ENCODE measurements at regions not wholly inside any gene's neighbourhood (a gene's known extent, or its start where the extent isn't known, plus 50 kb on each side); places are given as distances from the start of the nearest gene placed in this dataset.

DNA sequence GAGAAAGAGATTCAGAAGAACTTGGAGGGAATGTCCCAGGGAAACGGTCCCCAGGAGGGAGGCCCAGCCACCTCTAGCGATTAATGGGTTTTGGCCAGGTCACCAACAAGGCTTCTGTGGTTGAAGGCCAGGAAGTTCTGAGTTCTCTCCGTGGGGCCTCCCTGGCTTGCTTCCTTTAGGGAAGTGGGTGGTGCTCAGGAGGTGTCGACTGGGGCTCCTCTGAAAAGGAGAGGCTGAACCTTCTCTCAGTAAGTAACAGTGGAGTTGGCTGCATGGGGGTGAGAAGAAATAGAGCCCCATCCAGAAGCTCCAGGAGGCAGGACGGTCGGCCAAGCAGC is 77.1 kb upstream of the GSE1 start:
- Histone ChIP-seq H2AFZ (ENCODE audit: low read depth, low read length) (no peak overlapping the region), H3K27me3 (ENCODE audit: insufficient read depth, low read length) (no peaks in the 10 kb centered on the region), H3K9me3 (ENCODE audit: low read length) (peaks cover 5% of the 10 kb centered on the region), H3K36me3 (ENCODE audit: insufficient read depth, low read length) (no peaks in the 10 kb centered on the region), H3K4me1 (ENCODE audit: insufficient read depth, low read length) (peaks cover 23% of the 10 kb centered on the region), H3K4me3 (ENCODE audit: low read length) (no peak overlapping the region)

DNA sequence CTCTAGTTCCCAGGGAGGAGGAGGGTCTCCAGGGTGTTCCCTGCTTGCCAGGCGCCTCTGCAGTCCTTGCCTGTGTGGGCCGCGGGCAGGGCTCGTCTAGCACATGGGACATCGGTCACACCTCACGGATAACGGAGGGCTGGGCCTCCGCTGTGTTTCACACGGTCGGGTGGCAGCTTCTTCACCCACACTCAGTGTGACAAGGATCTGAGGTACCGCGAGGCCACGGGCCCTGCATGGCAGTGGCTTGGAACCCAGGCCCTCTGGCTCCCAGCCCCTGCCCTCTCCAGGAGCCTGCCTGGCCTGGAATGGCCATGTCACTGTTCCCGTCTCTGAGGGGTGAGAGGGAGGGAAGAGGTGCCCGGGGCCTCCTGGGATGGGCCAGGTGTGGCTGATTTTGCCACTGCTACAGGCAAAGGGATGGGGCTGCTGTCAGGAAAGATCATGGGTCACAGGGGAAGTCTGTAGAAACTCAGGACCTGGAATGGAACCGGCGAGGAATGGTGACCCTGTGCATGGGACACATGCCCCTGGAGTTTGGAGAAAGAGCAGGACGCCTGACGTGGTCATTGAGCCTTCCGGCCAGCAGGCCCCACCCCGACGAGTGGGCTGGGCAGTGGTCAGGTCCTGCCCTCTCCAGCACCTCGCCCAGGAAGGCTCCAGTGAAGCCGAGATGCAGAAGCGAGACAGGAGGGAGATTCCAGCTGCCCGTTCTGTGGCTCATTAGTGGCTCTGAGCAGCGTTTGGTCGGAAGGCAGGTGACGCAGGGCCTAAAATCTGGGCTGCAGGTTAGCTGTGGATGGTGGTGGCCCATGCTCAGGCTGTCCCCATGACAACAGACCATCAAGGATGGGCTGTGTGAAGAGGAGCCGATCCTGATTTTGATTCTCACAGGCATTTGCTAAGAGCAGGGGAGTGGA is 76.5 kb upstream of the GSE1 start:
- no peaks in the 10 kb centered on the region for H3K36me3 ChIP-seq (ENCODE audit: insufficient read depth, low read length)
- H3K27me3 ChIP-seq (ENCODE audit: insufficient read depth, low read length): no peaks in the 10 kb centered on the region
- H2AFZ ChIP-seq (ENCODE audit: low read depth, low read length): no peak overlapping the region
- peaks cover 22% of the 10 kb centered on the region for H3K4me1 ChIP-seq (ENCODE audit: insufficient read depth, low read length)
- H3K4me3 ChIP-seq (ENCODE audit: low read length): no peak overlapping the region
- peaks cover 5% of the 10 kb centered on the region for H3K9me3 ChIP-seq (ENCODE audit: low read length)

DNA sequence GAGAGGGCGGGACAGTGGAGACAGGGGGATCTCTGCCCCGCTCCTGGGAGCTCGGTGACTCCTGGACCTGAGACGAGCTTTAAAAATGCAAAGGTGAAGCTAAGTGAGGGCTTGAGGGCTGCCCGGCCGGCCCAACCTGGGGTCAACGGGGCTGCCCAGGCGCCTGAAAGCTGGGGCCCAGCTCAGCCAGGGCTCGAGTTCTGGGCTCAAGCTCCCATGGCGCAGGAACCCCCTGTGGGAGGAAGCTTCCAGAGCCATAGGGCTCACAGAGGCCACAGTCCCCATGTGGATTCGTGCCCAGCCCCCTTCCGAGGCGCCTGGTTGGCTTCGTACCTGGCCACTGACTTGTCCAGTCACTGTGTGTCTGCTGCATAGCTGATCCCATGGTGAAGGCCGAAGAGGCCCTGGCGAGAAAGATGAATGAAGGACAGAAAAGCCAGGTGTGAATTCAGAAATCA is 75.8 kb upstream of the GSE1 start:
- Histone ChIP-seq H2AFZ (ENCODE audit: low read depth, low read length) (no peak overlapping the region), H3K27me3 (ENCODE audit: insufficient read depth, low read length) (no peaks in the 10 kb centered on the region), H3K9me3 (ENCODE audit: low read length) (peaks cover 5% of the 10 kb centered on the region), H3K4me1 (ENCODE audit: insufficient read depth, low read length) (peaks cover 27% of the 10 kb centered on the region), H3K36me3 (ENCODE audit: insufficient read depth, low read length) (no peaks in the 10 kb centered on the region), H3K4me3 (ENCODE audit: low read length) (no peak overlapping the region)

DNA sequence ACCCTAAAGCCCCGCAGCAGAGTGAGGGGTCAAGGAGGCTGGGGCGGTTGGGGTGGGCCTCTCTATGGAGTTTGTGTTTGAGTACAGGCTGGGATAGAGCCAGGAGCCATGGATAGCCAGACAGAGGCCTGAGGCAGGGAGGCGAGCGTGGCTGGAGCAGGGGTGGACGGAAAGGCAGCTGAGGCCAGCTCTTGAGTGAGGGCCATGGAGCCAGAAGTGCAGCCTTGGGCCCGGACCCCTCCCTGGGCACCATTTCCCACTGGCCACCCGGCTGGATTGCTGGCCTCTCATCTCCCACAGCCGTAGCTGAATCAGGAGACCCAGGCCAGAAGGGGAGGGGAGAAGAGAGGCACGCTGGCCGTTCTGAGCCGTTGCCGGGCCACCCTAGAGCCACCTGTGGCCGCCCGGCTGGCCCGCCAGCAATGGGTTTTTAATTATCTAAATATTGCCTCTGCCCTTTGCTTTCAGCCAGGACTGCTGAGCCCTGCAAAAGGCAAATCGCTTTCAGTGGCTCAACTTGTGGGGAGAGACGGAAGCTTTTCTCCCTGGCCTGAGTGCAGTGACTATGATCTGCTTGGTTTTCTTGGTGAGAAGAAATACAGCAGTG is 75.2 kb upstream of the GSE1 start:
- no peak overlapping the region for H3K4me3 ChIP-seq (ENCODE audit: low read length)
- no peak overlapping the region for H2AFZ ChIP-seq (ENCODE audit: low read depth, low read length)
- peaks cover 31% of the 10 kb centered on the region for H3K4me1 ChIP-seq (ENCODE audit: insufficient read depth, low read length)
- peaks cover 5% of the 10 kb centered on the region for H3K9me3 ChIP-seq (ENCODE audit: low read length)
- no peaks in the 10 kb centered on the region for H3K36me3 ChIP-seq (ENCODE audit: insufficient read depth, low read length)
- H3K27me3 ChIP-seq (ENCODE audit: insufficient read depth, low read length): no peaks in the 10 kb centered on the region

DNA sequence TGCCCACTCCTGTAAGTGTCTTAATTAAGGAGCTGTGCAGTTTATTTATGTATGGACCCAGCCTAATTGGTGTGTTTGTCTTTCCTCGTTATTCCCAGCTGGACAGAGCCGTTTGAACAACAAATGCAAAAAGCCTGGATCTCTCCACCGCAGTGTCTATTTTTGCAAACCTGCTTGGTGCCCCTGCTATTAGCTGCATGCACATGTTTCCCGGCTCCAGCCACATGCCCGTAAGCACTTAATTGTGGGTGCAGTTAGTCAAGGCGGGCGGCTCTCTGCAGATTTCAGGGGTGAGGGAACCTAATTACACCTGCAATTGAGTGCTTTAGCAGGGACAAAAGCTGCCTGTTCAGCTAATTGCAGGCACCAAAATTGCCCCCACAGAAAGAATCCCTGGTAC is 74.0 kb upstream of the GSE1 start:
- H2AFZ ChIP-seq (ENCODE audit: low read depth, low read length): no peak overlapping the region
- peaks cover 31% of the 10 kb centered on the region for H3K4me1 ChIP-seq (ENCODE audit: insufficient read depth, low read length)
- H3K36me3 ChIP-seq (ENCODE audit: insufficient read depth, low read length): no peaks in the 10 kb centered on the region
- peaks cover 5% of the 10 kb centered on the region for H3K9me3 ChIP-seq (ENCODE audit: low read length)
- no peak overlapping the region for H3K4me3 ChIP-seq (ENCODE audit: low read length)
- H3K27me3 ChIP-seq (ENCODE audit: insufficient read depth, low read length): no peaks in the 10 kb centered on the region

DNA sequence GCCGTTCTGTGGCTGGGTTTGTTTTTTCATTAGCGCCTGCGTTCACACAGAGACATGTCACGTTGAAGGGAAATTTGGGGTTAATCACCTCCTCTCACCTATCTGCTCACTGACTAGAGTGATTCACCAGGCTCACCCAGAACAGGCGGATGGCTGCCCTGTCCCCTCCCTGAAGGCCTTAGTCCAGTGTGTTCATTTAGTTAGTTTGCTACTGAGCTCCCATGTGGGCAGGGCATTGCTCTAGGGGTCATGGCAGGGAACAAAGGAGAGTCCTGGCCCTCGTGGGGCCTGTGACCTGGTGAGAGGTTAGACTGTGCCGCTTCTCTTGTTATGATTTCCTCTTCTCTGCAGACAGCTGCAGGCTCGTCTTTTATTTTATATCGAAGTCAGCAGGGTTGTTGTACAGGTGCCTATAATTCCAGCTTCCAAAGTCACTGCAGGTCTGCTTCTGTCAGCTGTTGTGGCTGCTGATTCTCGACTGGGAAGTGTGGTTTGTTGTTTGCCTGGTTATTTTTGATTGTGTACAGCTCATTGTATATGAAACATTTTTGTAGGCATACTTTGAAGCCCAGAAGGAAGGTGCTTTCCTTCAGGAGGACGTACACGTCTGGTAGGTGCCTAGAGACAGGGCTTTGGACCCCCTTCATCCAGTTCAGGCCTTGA is 73.4 kb upstream of the GSE1 start:
- Histone ChIP-seq H3K9me3 (ENCODE audit: low read length) (peaks cover 5% of the 10 kb centered on the region), H3K27me3 (ENCODE audit: insufficient read depth, low read length) (no peaks in the 10 kb centered on the region), H3K36me3 (ENCODE audit: insufficient read depth, low read length) (no peaks in the 10 kb centered on the region), H2AFZ (ENCODE audit: low read depth, low read length) (no peak overlapping the region), H3K4me1 (ENCODE audit: insufficient read depth, low read length) (peaks cover 36% of the 10 kb centered on the region), H3K4me3 (ENCODE audit: low read length) (no peak overlapping the region)

DNA sequence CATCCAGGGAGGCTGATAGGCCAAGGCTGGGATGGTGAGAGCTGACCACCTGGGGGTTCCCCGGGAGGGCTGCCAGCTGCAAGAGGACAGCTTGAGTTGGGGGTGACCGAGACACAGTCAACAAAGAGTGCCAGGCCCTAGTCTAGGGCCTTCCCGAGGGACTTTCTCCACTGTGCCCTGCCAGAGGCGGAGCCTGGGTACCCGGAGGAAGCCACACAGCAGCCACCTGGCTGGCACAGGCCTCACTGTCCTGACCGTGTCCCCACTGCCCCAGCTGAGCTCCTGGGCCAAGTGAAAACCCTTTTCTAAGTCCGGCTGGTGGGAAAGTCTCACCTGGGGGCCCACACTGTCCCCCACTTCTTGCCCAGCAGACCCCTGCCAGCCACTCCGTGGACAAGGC is 71.9 kb upstream of the GSE1 start:
- no peaks in the 10 kb centered on the region for H3K27me3 ChIP-seq (ENCODE audit: insufficient read depth, low read length)
- peaks cover 36% of the 10 kb centered on the region for H3K4me1 ChIP-seq (ENCODE audit: insufficient read depth, low read length)
- no peaks in the 10 kb centered on the region for H3K36me3 ChIP-seq (ENCODE audit: insufficient read depth, low read length)
- H2AFZ ChIP-seq (ENCODE audit: low read depth, low read length): no peak overlapping the region
- no peak overlapping the region for H3K4me3 ChIP-seq (ENCODE audit: low read length)
- H3K9me3 ChIP-seq (ENCODE audit: low read length): peaks cover 5% of the 10 kb centered on the region

DNA sequence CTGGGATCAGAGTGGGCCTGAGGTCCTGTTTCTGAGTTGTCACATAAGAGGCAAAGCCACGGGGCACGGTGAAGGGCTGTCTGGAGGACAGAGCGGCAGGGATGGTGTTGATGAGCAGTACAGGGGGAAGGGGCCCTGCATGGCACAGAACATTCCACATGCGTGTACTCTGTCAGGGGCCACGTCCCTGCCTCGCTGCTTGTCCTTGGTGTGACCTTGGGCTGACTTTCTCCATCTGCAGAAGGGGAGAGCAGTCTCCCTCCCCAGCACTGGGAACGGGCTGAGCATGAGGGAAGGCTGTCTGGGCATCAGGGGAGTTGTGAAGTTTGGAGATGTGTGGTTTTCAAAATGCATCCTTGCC is 71.5 kb upstream of the GSE1 start:
- H3K4me1 ChIP-seq (ENCODE audit: insufficient read depth, low read length): peaks cover 36% of the 10 kb centered on the region
- H3K27me3 ChIP-seq (ENCODE audit: insufficient read depth, low read length): no peaks in the 10 kb centered on the region
- H2AFZ ChIP-seq (ENCODE audit: low read depth, low read length): no peak overlapping the region
- H3K9me3 ChIP-seq (ENCODE audit: low read length): peaks cover 5% of the 10 kb centered on the region
- H3K4me3 ChIP-seq (ENCODE audit: low read length): no peak overlapping the region
- H3K36me3 ChIP-seq (ENCODE audit: insufficient read depth, low read length): no peaks in the 10 kb centered on the region

DNA sequence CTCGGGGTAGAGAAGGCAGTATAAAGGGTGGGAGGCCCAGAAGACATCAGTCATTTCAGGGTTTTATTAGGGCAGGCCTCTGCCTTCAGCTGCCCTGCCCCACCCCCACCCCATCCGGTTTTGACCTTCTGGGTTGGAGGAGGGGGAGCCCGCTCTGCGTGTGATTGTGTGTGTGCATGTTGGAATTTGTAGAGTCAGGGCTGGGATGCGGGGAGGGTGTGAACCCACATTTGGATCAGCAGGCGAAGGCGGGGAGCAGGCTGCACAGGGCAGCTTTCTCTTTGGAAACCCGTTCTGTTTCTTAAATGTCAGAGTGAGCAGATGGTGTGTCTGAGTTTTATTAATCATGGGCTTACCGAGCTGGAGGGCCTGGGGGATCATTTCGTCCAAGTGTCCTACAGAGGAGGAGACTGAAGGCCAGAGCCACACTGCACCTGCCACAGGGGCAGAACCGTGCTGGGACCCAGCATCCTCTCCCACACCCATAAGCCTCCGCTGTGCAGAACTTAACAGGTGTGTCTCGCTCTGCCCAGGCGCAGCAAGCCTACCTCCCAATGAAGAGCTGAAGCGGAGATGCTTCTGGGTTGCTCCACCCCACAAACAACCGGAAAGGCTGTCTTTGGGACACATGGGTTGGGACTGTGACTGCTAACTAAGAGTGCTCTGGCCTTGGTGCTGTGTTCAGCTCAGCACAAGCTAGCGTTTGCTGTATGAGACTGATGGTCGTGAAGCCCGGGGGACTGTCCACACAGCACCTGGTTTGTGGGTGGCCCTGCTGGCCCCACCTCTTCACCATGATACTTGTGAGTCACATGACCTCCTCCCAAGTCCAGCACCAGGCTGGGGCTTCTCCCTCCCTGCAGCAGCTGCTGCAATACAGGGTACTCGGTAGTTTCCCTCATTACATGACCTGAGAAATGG is 70.9 kb upstream of the GSE1 start:
- Histone ChIP-seq H3K36me3 (ENCODE audit: insufficient read depth, low read length) (no peaks in the 10 kb centered on the region), H2AFZ (ENCODE audit: low read depth, low read length) (no peak overlapping the region), H3K4me3 (ENCODE audit: low read length) (no peak overlapping the region), H3K27me3 (ENCODE audit: insufficient read depth, low read length) (no peaks in the 10 kb centered on the region), H3K9me3 (ENCODE audit: low read length) (peaks cover 5% of the 10 kb centered on the region), H3K4me1 (ENCODE audit: insufficient read depth, low read length) (peaks cover 32% of the 10 kb centered on the region)

DNA sequence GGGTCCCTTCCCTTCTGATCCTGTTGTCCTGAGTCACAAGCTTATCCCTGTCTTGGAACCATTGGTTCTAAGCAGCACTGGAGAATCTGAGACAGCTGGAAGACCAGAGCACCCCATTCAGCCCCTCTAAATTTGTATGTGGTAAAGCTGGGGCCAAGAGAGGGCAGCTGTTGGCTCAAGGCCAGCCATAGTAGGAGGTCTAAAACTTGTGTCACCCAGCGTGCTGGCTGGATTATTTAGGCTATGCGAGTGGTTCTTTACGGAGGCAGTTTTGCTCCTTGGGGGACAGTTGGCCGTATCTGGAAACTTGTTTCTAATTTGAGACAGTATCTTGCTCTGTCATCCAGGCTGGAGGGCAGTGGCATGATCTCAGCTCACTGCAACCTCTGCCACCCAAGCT is 69.6 kb upstream of the GSE1 start:
- peaks cover 22% of the 10 kb centered on the region for H3K4me1 ChIP-seq (ENCODE audit: insufficient read depth, low read length)
- peaks cover 5% of the 10 kb centered on the region for H3K9me3 ChIP-seq (ENCODE audit: low read length)
- no peak overlapping the region for H3K4me3 ChIP-seq (ENCODE audit: low read length)
- H2AFZ ChIP-seq (ENCODE audit: low read depth, low read length): no peak overlapping the region
- no peaks in the 10 kb centered on the region for H3K27me3 ChIP-seq (ENCODE audit: insufficient read depth, low read length)
- H3K36me3 ChIP-seq (ENCODE audit: insufficient read depth, low read length): no peaks in the 10 kb centered on the region

DNA sequence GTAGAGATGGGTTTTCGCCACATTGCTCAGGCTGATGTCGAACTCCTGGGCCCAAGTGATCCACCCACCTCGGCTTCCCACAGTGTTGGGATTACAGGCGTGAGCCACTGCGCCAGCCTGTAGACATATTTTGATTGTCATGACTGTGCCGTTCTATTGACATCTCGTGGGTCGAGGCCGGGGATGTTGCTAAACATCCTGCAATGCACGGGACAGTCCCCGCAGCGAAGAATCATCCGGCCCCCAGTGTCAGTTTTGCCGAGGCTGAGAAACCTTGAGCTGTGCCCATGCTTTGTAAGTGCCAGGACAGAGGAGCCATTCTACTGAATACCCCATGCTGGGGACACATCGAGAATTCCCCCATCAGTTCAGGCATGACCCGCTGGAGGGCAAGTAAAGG is 69.1 kb upstream of the GSE1 start:
- Histone ChIP-seq H3K36me3 (ENCODE audit: insufficient read depth, low read length) (no peaks in the 10 kb centered on the region), H2AFZ (ENCODE audit: low read depth, low read length) (no peak overlapping the region), H3K9me3 (ENCODE audit: low read length) (peaks cover 5% of the 10 kb centered on the region), H3K4me1 (ENCODE audit: insufficient read depth, low read length) (peaks cover 22% of the 10 kb centered on the region), H3K4me3 (ENCODE audit: low read length) (no peak overlapping the region), H3K27me3 (ENCODE audit: insufficient read depth, low read length) (no peaks in the 10 kb centered on the region)

DNA sequence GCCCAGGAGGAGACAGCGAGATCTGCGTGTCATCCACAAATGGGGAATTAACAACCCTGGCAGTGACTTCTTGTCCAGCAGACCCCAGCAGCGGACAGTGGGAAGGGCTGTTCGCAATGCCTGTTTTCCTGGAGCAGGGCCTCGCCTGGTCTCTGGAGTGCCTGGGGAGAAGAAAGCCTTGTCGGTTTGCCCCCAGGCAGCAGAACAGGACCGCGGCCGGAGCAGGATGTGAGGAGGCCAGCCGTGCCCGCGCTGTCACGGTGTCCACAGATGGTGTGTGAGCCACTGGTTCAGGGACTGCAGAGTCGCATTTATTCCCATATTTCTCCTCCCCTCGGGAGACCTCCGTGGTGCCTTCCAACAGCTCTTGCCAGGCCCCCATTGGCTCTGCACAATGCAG is 68.5 kb upstream of the GSE1 start:
- Histone ChIP-seq H3K27me3 (ENCODE audit: insufficient read depth, low read length) (no peaks in the 10 kb centered on the region), H3K4me1 (ENCODE audit: insufficient read depth, low read length) (peaks cover 22% of the 10 kb centered on the region), H3K9me3 (ENCODE audit: low read length) (peaks cover 4% of the 10 kb centered on the region), H3K36me3 (ENCODE audit: insufficient read depth, low read length) (no peaks in the 10 kb centered on the region), H3K4me3 (ENCODE audit: low read length) (no peak overlapping the region), H2AFZ (ENCODE audit: low read depth, low read length) (no peak overlapping the region)
